ENCODE measurements at regions not wholly inside any gene's neighbourhood (a gene's known extent, or its start where the extent isn't known, plus 50 kb on each side); places are given as distances from the start of the nearest gene placed in this dataset.

DNA sequence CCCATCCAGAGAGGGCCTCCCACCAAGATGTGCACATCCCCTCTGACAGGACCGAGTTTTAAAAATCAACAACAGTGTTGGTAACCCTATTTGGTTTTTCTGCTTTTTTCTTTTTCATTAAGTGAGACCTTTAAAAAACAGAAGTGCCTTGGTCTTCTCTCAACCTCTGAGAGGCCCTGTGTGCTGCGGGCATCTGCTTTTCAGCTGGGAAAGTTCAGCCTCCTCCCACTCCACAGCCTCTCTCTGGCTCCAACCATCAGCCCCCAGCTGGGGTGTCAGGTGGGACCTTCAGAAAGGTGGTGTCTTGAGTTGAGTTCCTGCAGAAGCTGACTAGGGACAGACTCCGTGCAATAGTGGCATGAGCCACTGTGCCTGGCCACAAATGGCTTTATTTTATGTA lies 64.6 kb upstream of the ZMYND8 start:
- H3K4me3 ChIP-seq (ENCODE audit: low read length): no peak overlapping the region
- H3K36me3 Mint-ChIP-seq: no peaks in the 10 kb centered on the region
- peaks cover 0 to 22% (median 6%) of the 10 kb centered on the region in 3 donors for H3K4me1 Mint-ChIP-seq
- no peak for DNase-seq
- no peak overlapping the region for H3K4me3 Mint-ChIP-seq
- H3K27ac Mint-ChIP-seq: no peak overlapping the region
- no peaks in the 10 kb centered on the region for H3K9me3 Mint-ChIP-seq
- H3K4me1 ChIP-seq (ENCODE audit: insufficient read depth, low read length): peaks cover 7% of the 10 kb centered on the region
- H3K27me3 ChIP-seq (ENCODE audit: insufficient read depth, low read length, poor library complexity, severe bottlenecking): no peaks in the 10 kb centered on the region
- CTCF ChIA-PET: interaction anchor here (0.6 kb wide), 1 partner anchor 37 kb away, joined by 3 read pairs; no protein-coding TSS in a partner anchor
- H3K9me3 ChIP-seq (ENCODE audit: low read length): no peaks in the 10 kb centered on the region
- no peaks in the 10 kb centered on the region for H3K36me3 ChIP-seq (ENCODE audit: insufficient read depth, low read length)
- H3K27ac ChIP-seq (ENCODE audit: low read depth, low read length): no peak overlapping the region
- H3K27me3 Mint-ChIP-seq: peaks cover 0 to 3% of the 10 kb centered on the region in 2 donors
- POLR2A ChIA-PET: no interaction called here

DNA sequence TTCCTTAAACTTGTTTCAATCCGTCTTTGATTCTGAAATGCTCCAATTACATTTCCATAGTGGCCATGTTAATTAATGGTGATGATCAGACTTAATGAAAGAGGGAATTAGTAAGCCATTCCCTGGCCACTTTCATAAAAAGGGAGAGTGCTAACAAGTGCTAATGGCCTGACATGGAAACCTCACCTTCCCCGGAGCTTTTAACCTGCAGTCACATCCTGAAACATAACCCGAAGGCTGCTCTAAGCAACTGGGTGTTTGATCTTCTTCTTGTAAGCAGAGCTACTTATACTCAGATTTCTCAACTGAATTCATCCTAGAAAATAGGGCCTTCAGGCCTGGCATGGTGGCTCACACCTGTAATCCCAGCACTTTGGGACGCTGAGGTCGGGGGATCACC lies 67.1 kb upstream of the ZMYND8 start:
- DNase-seq: no peak
- Histone ChIP-seq H3K27ac (ENCODE audit: low read depth, low read length) (no peak overlapping the region), H3K27me3 (ENCODE audit: insufficient read depth, low read length, poor library complexity, severe bottlenecking) (no peaks in the 10 kb centered on the region), H3K4me3 (ENCODE audit: low read length) (no peak overlapping the region), H3K36me3 (ENCODE audit: insufficient read depth, low read length) (no peaks in the 10 kb centered on the region), H3K4me1 (ENCODE audit: insufficient read depth, low read length) (no peaks in the 10 kb centered on the region), H3K9me3 (ENCODE audit: low read length) (no peaks in the 10 kb centered on the region)
- peaks cover 0 to 2% of the 10 kb centered on the region in 2 donors for H3K27me3 Mint-ChIP-seq
- CTCF ChIA-PET: interaction anchor here (1.8 kb wide), 1 partner anchor 39 kb away, joined by 5 read pairs; no protein-coding TSS in a partner anchor
- no peak overlapping the region for H3K4me3 Mint-ChIP-seq
- H3K4me1 Mint-ChIP-seq: no peaks in the 10 kb centered on the region
- peak overlapping the region in 1 of 8 donors; percentile 8 for H3K27ac Mint-ChIP-seq
- H3K36me3 Mint-ChIP-seq: peaks cover 0 to 17% (median 0%) of the 10 kb centered on the region in 3 donors
- H3K9me3 Mint-ChIP-seq: peaks cover 3 to 17% (median 11%) of the 10 kb centered on the region in 5 donors
- POLR2A ChIA-PET: no interaction called here

DNA sequence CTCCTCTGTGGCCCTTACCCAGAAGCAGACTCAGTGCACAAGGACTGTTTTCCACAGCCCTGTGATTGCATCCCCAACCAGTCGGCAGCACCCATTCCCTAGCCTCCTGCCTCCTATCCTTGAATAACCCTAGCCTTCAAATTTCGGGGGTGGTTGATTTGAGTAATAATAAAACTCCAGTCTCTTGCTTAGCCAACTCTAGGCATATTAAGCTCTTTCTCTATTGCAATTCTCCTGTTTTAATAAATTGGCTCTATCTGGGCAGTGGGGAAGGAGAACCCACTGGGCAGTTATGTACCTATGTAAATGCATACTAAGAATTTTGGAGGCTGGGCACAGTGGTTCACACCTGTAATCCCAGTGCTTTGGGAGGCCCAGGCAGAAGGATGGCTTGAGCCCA lies 70.6 kb upstream of the ZMYND8 start:
- Histone ChIP-seq H3K4me1 (ENCODE audit: insufficient read depth, low read length) (no peaks in the 10 kb centered on the region), H3K27me3 (ENCODE audit: insufficient read depth, low read length, poor library complexity, severe bottlenecking) (no peaks in the 10 kb centered on the region), H3K4me3 (ENCODE audit: low read length) (no peak overlapping the region), H3K9me3 (ENCODE audit: low read length) (no peaks in the 10 kb centered on the region), H3K36me3 (ENCODE audit: insufficient read depth, low read length) (no peaks in the 10 kb centered on the region), H3K27ac (ENCODE audit: low read depth, low read length) (no peak overlapping the region)
- Mint-ChIP-seq H3K36me3 (peaks cover 0 to 17% (median 0%) of the 10 kb centered on the region in 3 donors), H3K27me3 (peaks cover 0 to 2% of the 10 kb centered on the region in 2 donors), H3K9me3 (peaks cover 3 to 26% (median 15%) of the 10 kb centered on the region in 5 donors), H3K4me1 (no peaks in the 10 kb centered on the region), H3K27ac (peak overlapping the region in 1 of 8 donors; percentile 26), H3K4me3 (no peak overlapping the region)
- DNase-seq: no peak
- CTCF ChIA-PET: no interaction called here
- POLR2A ChIA-PET: no interaction called here

DNA sequence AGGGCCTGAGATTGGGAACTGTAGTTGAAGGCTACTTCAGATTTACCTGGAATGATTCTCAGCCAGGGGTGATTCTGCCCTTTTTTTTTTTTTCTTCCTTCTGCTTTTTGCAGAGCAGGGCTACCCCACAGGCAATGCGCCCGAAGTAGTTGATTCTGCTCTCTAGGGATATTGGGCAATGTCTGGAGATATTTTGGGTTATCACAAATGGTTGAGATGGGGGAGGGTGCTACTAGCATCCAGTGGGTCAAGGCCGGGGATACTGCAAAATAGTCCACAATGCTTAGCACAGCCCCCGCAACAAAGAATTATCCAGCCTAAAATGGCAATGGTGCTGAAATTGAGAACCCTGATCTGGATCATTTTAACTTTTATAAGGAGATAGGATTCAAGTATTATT lies 71.2 kb upstream of the ZMYND8 start:
- H3K9me3 Mint-ChIP-seq: peaks cover 3 to 26% (median 15%) of the 10 kb centered on the region in 5 donors
- Histone ChIP-seq H3K27ac (ENCODE audit: low read depth, low read length) (no peak overlapping the region), H3K27me3 (ENCODE audit: insufficient read depth, low read length, poor library complexity, severe bottlenecking) (no peaks in the 10 kb centered on the region), H3K9me3 (ENCODE audit: low read length) (no peaks in the 10 kb centered on the region), H3K36me3 (ENCODE audit: insufficient read depth, low read length) (no peaks in the 10 kb centered on the region), H3K4me1 (ENCODE audit: insufficient read depth, low read length) (no peaks in the 10 kb centered on the region), H3K4me3 (ENCODE audit: low read length) (no peak overlapping the region)
- H3K36me3 Mint-ChIP-seq: peaks cover 0 to 17% (median 0%) of the 10 kb centered on the region in 3 donors
- no peaks in the 10 kb centered on the region for H3K4me1 Mint-ChIP-seq
- ChIA-PET POLR2A (no interaction called here), CTCF (no interaction called here)
- peaks cover 0 to 2% of the 10 kb centered on the region in 2 donors for H3K27me3 Mint-ChIP-seq
- H3K27ac Mint-ChIP-seq: no peak overlapping the region
- no peak overlapping the region for H3K4me3 Mint-ChIP-seq
- no peak for DNase-seq

- H3K27me3 Mint-ChIP-seq: peaks cover 0 to 2% of the 10 kb centered on the region in 2 donors
- POLR2A ChIA-PET: no interaction called here
- CTCF ChIA-PET: no interaction called here
Measured at GRCh38 chr20:47428164-47428563, 71.7 kb upstream of the ZMYND8 start.

GRCh38 chr20:47428851-47429336 lies 72.4 kb upstream of the ZMYND8 start:
- Histone ChIP-seq H3K9me3 (ENCODE audit: low read length) (no peaks in the 10 kb centered on the region), H3K27ac (ENCODE audit: low read depth, low read length) (no peak overlapping the region), H3K4me3 (ENCODE audit: low read length) (no peak overlapping the region), H3K27me3 (ENCODE audit: insufficient read depth, low read length, poor library complexity, severe bottlenecking) (no peaks in the 10 kb centered on the region), H3K36me3 (ENCODE audit: insufficient read depth, low read length) (no peaks in the 10 kb centered on the region), H3K4me1 (ENCODE audit: insufficient read depth, low read length) (no peaks in the 10 kb centered on the region)
- Mint-ChIP-seq H3K4me1 (no peaks in the 10 kb centered on the region), H3K9me3 (peaks cover 3 to 26% (median 15%) of the 10 kb centered on the region in 5 donors), H3K27ac (peak overlapping the region in 1 of 8 donors; percentile 91), H3K4me3 (no peak overlapping the region), H3K36me3 (peaks cover 0 to 17% (median 0%) of the 10 kb centered on the region in 3 donors), H3K27me3 (peaks cover 0 to 2% of the 10 kb centered on the region in 2 donors)
- DNase-seq: no peak
- CTCF ChIA-PET: no interaction called here
- POLR2A ChIA-PET: no interaction called here

More at GRCh38 chr20:47428164-47428563, 71.7 kb upstream of the ZMYND8 start:
- Histone ChIP-seq H3K27me3 (ENCODE audit: insufficient read depth, low read length, poor library complexity, severe bottlenecking) (no peaks in the 10 kb centered on the region), H3K27ac (ENCODE audit: low read depth, low read length) (no peak overlapping the region), H3K36me3 (ENCODE audit: insufficient read depth, low read length) (no peaks in the 10 kb centered on the region), H3K9me3 (ENCODE audit: low read length) (no peaks in the 10 kb centered on the region), H3K4me1 (ENCODE audit: insufficient read depth, low read length) (no peaks in the 10 kb centered on the region), H3K4me3 (ENCODE audit: low read length) (no peak overlapping the region)
- Mint-ChIP-seq H3K4me3 (no peak overlapping the region), H3K36me3 (peaks cover 0 to 17% (median 0%) of the 10 kb centered on the region in 3 donors), H3K27ac (no peak overlapping the region), H3K4me1 (no peaks in the 10 kb centered on the region), H3K9me3 (peaks cover 3 to 26% (median 15%) of the 10 kb centered on the region in 5 donors)
- DNase-seq: no peak

GRCh38 chr20:47429409-47429808 lies 72.3 kb upstream of the NCOA3 start:
- CTCF ChIA-PET: no interaction called here
- Histone ChIP-seq H3K4me1 (ENCODE audit: insufficient read depth, low read length) (no peaks in the 10 kb centered on the region), H3K9me3 (ENCODE audit: low read length) (no peaks in the 10 kb centered on the region), H3K27ac (ENCODE audit: low read depth, low read length) (no peak overlapping the region), H3K4me3 (ENCODE audit: low read length) (no peak overlapping the region), H3K36me3 (ENCODE audit: insufficient read depth, low read length) (no peaks in the 10 kb centered on the region), H3K27me3 (ENCODE audit: insufficient read depth, low read length, poor library complexity, severe bottlenecking) (no peaks in the 10 kb centered on the region)
- Mint-ChIP-seq H3K4me3 (no peak overlapping the region), H3K36me3 (peaks cover 0 to 17% (median 0%) of the 10 kb centered on the region in 3 donors), H3K9me3 (peaks cover 3 to 26% (median 15%) of the 10 kb centered on the region in 5 donors), H3K4me1 (no peaks in the 10 kb centered on the region), H3K27ac (no peak overlapping the region), H3K27me3 (peaks cover 0 to 2% of the 10 kb centered on the region in 2 donors)
- POLR2A ChIA-PET: no interaction called here
- DNase-seq: no peak

- Histone ChIP-seq H3K27ac (ENCODE audit: low read depth, low read length) (no peak overlapping the region), H3K9me3 (ENCODE audit: low read length) (no peaks in the 10 kb centered on the region), H3K4me1 (ENCODE audit: insufficient read depth, low read length) (no peaks in the 10 kb centered on the region), H3K4me3 (ENCODE audit: low read length) (no peak overlapping the region), H3K27me3 (ENCODE audit: insufficient read depth, low read length, poor library complexity, severe bottlenecking) (no peaks in the 10 kb centered on the region), H3K36me3 (ENCODE audit: insufficient read depth, low read length) (no peaks in the 10 kb centered on the region)
- Mint-ChIP-seq H3K4me1 (no peaks in the 10 kb centered on the region), H3K27ac (no peak overlapping the region), H3K27me3 (peaks cover 0 to 2% of the 10 kb centered on the region in 2 donors), H3K4me3 (no peak overlapping the region), H3K36me3 (peaks cover 0 to 17% (median 0%) of the 10 kb centered on the region in 3 donors), H3K9me3 (peaks cover 3 to 26% (median 15%) of the 10 kb centered on the region in 5 donors)
- DNase-seq: no peak
- ChIA-PET POLR2A (no interaction called here), CTCF (interaction anchor here (0.7 to 1.1 kb wide), 2 partner anchors 19 to 225 kb away, joined by 3 read pairs; no protein-coding TSS in a partner anchor)
Measured at GRCh38 chr20:47430862-47431588, 70.7 kb upstream of the NCOA3 start.

All from CD8-positive, alpha-beta memory T cell (primary cell).